G401 (cell line): ENCODE measurements at regions not wholly inside any gene's neighbourhood (a gene's known extent, or its start where the extent isn't known, plus 50 kb on each side); places are given as distances from the start of the nearest gene placed in this dataset.
"Not testable (repeated sequence)": the region's sequence is repeated elsewhere in the genome, so short reads cannot be mapped to it uniquely, and the experiment has no call there.

Source experiments
- DNase-seq: peaks from one replicate; pipeline ENCODE4 v3.0.0-alpha.2; 2015; ENCODE audit warnings: low spot score
- in situ Hi-C: cut with HindIII; loops from 2 replicates; pipeline ENCODE4 v1.10.0; 2016; ENCODE audit warnings: low sequenced_read_pairs, mixed read lengths

- in situ Hi-C loops = no loop called here
- DNase-seq = no peak
Observed at GRCh38 chr7:131075406-131075805, 252.3 kb upstream of the MKLN1 start.

DNA sequence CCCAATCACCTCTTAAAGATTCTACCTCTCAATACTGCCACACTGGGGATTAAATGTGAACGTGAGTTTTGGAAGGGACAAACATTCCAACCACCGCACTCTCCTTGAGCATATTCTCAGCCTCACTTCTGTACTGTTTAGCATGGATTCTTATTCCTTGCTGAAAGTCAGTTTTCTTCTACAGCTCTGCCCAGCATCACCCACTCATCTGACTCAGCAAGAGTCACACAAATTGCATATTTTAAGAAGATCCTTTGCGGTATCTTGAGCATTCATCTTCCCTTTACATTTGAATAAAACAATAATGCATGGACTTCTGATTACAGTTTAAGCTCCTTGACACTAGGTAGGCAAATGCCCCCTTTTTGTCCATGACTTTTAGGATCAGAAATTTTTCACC is 251.6 kb upstream of the MKLN1 start:
- in situ Hi-C loops = no loop called here

DNA sequence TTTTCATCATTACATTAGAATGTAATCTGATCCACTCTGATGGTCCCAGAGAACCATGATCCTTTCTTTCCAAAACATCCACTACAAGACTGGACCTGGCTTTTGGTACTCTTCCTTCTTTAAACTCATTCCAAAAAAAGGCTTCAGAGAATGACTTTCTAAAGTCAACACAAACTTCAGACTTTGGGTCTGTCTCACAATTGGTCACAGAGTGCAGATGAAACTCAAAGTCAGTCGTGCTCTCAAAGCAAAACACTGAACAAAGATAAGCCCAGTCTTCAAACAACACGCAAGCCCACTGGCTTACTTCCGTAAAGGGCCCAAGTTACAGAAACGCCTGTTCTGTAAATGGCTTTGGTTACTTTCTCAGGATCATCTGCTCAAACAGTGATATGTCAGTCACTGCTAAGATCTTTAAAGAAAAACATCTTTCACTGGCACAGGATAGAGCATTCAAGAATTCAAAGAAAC is 250.9 kb upstream of the MKLN1 start:
- no peak for DNase-seq
- in situ Hi-C loops = no loop called here

More for the DNA sequence above, 251.6 kb upstream of the MKLN1 start:
- DNase-seq = no peak

- in situ Hi-C loops = no loop called here
- DNase-seq = no peak
Observed at GRCh38 chr7:131077735-131078134, 249.9 kb upstream of the MKLN1 start.

GRCh38 chr7:131080754-131081153 is 246.9 kb upstream of the MKLN1 start:
- in situ Hi-C loops = no loop called here
- DNase-seq = no peak

GRCh38 chr7:131081308-131081707 is 246.4 kb upstream of the MKLN1 start:
- in situ Hi-C loops = no loop called here
- DNase-seq = no peak

- in situ Hi-C loops = no loop called here
- DNase-seq = no peak
Observed at GRCh38 chr7:131083781-131084180, 243.9 kb upstream of the MKLN1 start.

- DNase-seq, in situ Hi-C loops: not testable (repeated sequence)
Observed at GRCh38 chr7:131084336-131084735, 243.3 kb upstream of the MKLN1 start.

DNA sequence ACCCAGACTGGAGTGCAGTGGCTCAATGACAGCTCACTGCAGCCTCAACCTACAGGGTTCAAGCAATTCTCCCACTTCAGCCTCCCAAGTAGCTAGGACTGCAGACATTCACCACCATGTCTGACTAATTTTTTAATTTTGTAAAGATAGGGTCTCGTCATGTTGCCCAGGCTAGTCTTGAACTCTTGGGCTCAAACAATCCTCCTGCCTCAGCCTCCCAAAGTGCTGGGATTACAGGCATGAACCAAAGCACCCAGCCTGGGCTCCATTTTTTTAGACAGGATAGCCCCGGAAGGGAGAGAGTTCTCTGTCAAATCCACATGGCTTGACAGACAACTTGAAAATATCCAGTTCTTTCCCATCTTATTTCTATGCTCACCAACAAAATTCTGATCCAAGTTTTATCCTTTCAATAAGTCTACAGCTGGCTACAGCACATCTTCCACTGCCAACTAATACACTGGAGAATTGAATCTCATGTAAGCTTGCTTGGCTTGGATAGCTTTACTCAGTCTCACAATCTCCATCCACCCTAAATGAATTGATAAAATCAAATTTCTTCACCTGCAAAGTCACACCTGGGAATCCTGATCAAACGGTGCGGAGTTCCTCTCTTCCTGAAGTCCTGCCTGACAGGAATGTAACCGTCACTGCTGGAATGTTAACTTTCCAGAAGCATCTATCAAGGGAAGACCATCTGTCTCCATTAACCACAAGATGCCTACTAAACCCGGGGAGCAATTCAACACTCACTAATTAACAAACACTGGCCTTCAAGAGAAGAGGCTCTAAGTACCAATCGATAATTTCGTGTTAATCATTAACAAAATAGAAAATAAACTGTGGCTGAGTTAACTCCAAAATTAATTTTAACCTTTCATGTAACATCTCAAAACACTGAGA is 239.7 kb upstream of the MKLN1 start:
- in situ Hi-C loops = no loop called here
- DNase-seq = no peak

DNA sequence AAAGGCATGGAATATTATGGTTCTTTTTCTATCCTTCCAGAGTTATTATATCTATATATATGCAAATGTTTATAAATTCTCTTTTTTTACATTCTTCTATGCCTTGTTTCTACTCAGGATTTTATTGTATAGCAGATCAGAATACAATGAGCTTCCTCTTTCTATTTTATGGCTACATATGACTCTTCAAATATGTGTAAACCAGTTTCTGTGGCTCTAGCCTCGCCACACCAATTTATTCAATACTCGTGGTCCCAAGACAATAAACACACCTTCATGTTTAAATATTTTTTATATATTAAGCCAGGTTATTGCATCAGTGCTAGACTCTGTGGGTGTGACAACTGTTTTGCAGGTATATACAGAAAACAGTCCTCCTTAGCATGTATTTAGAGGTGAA is 237.5 kb upstream of the MKLN1 start:
- DNase-seq = no peak
- in situ Hi-C loops = no loop called here

- in situ Hi-C loops = no loop called here
Observed at GRCh38 chr7:131090886-131091692, 236.6 kb upstream of the MKLN1 start.

GRCh38 chr7:131094685-131095084 is 233.0 kb upstream of the MKLN1 start:
- no peak for DNase-seq
- in situ Hi-C loops = no loop called here

More at GRCh38 chr7:131090886-131091692, 236.6 kb upstream of the MKLN1 start:
- DNase-seq = no peak

DNA sequence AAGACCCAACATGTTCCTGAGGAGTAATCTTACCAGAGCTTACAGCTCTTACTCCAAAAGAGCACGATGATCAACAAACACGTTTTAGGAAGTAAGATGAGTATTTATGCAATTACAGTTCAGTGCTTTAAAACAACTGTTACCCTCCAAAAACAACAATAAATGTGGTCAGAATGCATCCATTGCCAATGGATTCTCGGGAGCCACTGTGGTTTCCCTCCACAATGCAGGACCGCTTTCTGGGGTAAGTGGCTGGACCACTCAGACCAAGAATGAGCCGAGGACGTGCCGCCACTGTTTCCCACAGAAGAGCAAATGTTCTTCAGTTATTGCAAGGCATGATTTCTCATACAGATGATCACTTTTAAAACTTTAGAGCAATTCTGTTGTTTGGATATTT is 232.3 kb upstream of the MKLN1 start:
- no peak for DNase-seq
- in situ Hi-C loops = no loop called here

GRCh38 chr7:131096267-131096927 is 231.3 kb upstream of the MKLN1 start:
- in situ Hi-C loops = no loop called here
- DNase-seq = no peak

- no peak for DNase-seq
- in situ Hi-C loops = no loop called here
Observed at GRCh38 chr7:131097662-131098376, 229.9 kb upstream of the MKLN1 start.

DNA sequence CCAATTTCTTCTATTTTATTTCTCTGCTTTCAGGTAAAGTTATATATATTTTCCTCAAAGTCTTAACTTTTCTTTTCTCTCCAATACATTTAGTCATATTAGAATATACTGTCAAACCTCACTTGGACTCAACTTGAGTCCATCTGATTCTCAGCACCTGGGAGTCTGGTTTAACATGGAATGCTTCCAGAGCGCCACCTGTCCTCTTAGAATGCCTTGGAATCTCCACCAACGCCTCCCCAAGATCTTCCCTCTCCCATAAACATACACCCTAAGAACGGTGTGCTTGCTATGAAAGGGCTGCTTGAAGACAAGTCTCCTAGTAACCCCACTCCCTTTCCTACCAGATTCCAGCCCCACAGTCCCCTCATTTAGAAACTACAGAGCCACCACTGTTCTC is 229.1 kb upstream of the MKLN1 start:
- in situ Hi-C loops = no loop called here
- peak; percentile 66 for DNase-seq

- DNase-seq = no peak
- in situ Hi-C loops = no loop called here
Observed at GRCh38 chr7:131100357-131101054, 227.2 kb upstream of the MKLN1 start.

DNA sequence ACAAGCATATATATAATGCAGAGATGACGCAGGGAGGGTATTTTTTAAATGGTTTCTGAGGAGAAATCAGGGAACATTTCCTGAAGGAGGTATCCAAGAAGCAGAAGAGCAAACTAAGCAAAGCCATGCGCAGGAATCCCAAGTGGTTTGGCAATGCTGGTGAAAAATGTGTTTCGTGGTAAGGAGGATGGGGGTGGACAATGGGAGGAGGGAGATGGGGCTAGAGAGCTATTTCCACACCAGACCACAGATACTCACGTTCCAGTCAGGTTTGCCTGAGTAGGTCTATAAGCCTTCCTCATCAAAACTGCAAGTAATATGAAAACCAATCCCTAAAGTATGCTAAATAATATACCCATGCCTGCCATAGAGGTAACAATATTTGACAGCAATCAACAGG is 223.7 kb upstream of the MKLN1 start:
- in situ Hi-C loops = no loop called here
- no peak for DNase-seq
